HG03575 (cell line): ENCODE measurements at regions not wholly inside any gene's neighbourhood (a gene's known extent, or its start where the extent isn't known, plus 50 kb on each side); places are given as distances from the start of the nearest gene placed in this dataset.
A peak's percentile ranks its signal among the peaks of the same experiment; 100 is the strongest.
"Not testable (repeated sequence)": the region's sequence is repeated elsewhere in the genome, so short reads cannot be mapped to it uniquely, and the experiment has no call there.

Experiments used
- ATAC-seq: cut with Tn5 transposase; IDR thresholded peaks from one replicate; pipeline ENCODE4 v1.9.1; 2021; ENCODE audit not compliant: unreplicated experiment, insufficient number of reproducible peaks, low FRiP score; ENCODE audit errors: extremely low read depth

DNA sequence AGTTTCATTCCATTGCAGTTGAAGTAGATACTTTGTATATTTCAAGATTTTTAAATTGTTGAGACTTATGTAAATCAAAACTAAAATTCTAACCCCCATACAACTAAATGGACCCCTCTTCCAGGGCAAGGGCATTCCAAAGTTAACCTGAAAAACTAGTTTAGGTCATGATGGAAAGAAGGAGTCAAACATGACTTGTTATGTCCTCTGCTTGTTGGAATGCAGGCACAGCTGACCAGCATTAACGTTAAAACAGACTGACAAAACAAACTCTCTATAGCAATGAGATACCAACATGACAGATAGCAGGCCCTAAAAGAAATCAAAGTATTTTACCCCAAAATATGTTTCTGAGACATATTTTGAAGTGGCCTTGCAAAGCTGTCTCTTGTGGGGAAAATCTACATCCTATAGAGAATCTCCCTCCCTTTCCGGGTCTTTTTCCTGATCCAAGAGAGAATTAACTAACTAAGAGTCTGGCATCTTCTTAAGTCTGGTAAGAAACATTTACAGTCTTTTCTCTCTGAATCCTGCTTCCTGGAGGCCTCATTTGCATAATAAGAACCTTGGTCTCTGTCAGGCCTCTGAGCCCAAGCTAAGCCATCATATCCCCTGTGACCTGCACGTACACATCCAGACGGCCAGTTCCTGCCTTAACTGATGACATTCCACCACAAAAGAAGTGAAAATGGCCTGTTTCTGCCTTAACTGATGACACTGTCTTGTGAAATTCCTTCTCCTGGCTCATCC, 124.3 kb upstream of the ATXN1 start:
- ATAC-seq = no peak

DNA sequence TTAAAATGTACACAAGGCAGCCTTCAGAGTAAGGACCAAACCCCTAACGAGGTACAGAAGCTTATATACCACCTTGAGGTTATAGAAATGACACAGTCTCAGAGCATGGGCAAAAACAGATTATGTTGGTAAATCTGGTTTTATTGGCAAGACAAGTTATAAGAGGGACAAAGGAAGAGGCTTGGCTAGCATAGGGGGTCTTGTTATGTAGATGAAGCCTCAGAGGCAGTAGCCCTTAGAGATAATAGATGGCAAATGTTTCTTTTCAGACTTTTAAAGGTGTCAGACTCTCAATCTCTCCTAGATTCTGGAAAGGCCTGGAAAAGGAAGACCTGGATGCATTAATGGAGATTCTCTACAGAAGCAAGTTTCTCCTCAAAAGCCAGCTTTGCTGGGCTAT, 123.3 kb upstream of the ATXN1 start:
- no peak for ATAC-seq

DNA sequence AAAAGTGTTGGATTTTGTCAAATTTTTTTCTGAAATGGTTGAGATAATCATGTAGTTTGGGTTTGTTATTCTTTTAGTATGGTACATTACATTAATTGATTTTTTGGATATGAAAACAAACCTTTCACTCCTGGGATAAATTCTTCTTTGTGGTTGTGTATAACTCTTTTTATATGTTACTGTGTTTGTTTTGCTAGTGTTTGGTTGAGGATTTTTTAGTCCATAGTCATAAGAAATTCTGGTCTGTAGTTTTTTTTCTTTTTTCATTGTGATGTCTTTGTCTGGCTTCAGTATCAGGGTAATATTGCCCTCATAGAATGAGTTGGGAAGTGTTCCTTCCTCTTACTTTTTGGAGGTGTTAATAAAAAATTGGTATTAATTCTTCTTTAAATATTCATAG, 122.2 kb upstream of the ATXN1 start:
- ATAC-seq = no peak

DNA sequence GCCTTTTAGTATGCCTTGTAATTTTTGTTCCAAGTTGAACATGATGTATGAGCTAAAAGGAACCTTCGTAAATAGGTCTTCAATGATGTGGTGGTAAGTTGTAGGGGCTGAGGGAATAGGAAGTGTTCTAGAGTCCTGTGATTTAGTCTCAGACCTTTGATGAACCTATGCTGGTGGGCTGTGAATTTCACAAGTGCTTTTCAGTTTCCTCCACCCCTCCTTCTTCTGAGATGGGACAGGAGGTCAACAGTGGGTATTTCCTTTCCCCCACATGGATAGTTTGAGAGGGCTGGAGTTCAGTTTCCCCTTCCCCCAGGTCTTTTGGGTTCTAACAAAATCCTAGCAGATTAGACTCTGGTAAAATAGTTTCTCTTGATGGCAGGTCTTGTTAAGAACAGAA, 121.0 kb upstream of the ATXN1 start:
- ATAC-seq = no peak

DNA sequence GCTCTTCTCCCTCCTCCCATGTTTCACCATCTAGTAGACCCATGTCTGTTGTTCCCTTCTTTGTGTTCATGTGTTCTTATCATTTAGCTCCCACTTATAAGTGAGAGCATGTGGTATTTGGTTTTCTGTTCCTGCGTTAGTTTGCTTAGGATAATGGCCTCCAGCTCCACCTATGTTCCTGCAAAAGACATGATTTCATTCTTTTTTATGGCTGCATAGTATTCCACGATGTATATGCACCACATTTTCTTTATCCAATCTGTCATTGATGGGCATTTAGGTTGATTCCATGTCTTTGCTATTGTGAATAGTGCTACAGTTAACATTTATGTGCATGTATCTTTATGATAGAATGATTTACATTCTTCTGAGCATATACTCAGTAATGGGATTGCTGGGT, 115.6 kb upstream of the ATXN1 start:
- ATAC-seq = not testable (repeated sequence)

DNA sequence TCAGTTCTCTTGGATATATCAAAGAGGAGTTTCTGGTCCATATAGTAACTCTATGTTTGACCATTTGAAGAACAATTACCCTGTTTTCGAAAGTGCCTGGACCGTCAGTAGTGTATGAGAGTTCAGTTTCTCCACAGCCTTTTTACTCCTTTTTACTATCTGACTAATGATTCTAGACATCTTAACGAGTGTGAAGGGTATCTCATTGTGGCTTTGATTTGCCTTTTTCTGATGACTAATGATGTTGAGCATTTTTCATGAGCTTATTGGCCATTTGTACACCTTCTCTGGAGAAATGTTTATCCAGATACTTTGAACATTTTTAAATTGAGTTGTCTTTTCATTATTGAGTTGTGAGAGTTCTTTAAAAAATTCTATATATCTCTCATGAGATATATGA, 114.9 kb upstream of the ATXN1 start:
- ATAC-seq = no peak

DNA sequence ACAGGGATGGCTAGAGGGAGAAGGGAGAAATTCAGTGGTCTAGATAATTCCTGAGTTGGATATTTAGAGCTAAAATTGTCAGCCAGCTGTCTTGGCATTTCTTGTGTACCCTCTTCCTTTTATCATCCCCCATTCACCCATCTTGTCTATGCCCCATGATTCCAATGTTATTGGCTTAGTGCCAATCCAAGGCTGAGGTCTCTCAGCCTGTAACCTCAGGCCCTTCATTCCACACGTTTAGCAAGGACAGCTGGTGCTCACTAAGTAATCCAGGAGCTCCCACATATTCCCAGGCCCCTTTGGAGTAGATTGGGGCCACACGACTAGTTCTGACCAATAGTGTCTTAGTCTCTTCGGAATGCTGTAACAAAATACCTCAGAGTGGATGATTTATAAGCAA, 112.4 kb upstream of the ATXN1 start:
- ATAC-seq = no peak

DNA sequence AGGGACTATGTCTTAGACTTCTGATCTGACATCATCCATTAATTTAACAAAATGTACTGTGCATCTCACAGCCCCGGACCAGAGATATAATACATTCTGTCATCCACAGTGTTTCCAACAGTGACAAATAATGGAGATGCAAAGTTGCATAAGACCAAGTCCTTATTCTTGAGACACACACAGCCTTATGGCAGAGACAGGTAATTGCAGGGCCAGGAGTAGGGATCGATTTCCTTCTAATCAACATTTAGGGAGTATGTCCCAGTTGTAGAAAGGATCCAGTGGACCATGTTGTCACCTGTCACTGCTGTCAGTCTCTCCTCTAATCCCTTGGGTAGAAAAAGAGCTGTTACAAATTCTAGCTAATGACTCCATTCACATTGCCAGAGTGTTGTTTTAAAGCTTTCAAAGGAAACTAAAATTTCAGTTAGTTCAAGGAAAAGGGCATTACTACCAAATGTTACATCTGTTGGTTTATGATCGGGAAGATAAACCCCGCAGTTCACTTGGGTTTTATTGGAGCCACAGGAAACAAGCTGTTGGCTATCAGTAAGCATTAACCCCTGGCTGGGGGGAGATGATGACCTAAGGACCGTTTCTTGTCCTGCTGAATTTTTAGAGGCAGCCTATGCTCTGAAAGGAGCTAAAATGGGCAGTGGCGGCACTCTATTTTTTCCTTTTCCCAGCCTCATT, 111.4 kb upstream of the ATXN1 start:
- no peak for ATAC-seq

DNA sequence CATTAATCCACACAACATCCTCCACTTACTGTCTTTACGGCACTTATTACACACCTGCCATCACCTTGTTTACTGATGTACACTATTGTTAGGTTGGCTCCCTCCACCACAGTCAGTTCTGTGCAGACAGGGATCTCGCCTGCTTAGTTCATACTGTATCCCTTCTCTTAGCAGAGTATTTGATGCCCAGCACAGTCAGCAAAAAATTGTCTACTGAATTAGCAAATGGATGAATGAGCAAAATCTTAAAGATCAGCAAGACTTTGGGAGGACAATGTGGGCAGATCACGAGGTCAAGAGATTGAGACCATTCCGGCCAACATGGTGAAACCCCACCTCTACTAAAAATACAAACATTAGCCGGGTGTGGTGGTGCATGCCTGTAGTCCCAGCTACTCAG, 109.8 kb upstream of the ATXN1 start:
- no peak for ATAC-seq

DNA sequence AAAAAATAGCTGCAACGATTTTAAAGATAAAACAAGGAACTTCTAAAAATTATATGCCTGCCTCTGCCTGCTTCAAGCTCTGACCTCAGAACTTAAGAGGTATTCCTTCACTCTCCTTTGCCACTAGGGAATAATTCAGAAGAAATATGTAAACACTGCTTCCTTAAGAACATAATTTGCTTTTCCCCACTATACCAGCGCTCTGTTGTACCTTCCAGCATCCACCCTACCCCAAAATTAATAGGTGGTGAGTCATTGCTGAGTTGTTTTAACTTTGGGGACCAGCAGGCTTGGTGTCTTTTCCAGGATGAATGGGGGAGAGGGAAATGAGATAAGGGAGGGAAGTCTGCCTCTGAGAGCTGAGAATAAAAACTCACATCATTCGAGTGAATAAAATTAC, 107.7 kb upstream of the ATXN1 start:
- ATAC-seq = no peak

DNA sequence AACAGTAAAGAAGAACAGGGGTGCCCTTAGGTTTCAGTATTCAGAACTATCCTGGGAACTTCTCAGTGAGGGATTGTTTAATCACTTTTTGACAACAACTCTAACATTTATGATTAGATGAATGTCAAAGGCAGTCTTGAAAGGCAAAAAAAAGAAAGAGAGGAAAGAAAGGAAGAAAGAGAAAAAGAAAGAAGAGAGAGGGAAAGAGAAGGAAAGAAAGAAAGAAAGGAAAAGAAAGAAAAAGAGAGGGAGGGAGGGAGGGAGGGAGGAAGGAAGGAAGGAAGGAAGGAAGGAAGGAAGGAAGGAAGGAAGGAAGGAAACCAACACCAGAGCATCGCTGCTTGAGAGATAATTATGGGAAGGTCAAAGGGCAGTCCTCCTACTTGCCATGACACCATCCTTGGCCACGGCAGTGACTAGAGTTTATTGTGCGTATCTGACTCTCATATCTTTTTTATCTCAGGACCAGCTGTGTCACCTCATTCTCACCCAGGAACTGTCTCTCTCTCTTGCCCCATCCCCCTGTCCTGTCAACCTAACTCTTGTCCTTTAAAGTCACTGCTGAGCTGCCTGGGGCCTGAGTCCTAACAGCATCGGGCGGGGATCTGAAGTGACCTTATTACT, 96.8 kb upstream of the ATXN1 start:
- ATAC-seq = no peak

DNA sequence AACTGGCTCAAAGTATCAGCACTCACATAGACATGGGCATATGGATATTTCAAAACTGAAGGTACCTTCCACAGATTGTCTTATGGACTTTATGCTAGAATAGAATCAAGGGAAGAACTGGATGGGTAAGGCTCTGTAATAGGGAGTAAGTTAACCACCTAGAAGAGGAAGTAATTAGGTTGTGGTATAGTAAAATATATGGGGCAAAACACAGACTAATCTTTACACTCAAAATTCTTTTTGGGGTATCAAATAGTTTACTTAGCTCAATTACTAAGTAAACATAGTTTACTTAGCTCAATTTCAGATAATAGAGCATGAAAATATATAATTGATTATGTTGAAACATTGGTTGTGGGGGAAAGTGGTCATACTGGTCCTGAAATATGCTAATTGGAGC, 94.2 kb upstream of the ATXN1 start:
- peak; percentile 24 for ATAC-seq

DNA sequence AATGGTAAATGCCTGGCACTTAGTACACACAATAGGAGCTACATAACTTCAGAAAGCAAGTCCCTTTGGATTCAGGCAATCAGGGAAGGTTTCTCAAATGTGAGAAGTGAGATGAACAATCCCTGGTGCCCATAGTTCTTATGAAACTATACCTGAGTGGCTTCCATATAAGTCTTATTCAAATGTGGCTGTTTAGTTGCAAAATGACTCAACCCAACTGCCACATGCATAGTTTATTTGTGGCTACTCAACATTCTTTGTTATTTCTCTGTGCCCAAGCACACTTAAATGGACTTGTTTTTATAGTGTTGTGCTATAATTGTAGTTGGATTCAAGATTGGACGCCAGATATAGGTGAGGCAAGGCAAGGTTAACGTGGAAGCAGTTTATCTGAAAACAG, 93.7 kb upstream of the ATXN1 start:
- peak; percentile 49 for ATAC-seq

DNA sequence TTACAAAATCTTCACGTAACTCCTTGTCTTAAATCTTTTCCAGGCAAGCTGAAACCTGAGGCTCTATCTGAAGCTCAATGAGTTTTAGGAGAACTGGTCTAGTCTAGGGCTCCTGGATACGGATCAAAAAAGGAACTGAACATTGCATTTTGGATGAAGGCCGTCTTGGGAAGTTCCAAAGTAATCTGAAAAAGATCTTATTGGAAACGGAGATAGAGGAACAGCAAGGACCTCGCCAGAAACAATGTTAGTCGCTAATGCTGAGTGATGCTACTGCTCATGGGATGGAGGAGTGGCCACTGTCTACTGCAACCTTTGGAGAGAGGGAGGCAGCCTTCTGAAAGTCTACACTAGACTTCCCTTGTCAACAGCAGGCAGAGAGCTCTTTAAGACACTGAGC, 91.4 kb upstream of the ATXN1 start:
- ATAC-seq = no peak

DNA sequence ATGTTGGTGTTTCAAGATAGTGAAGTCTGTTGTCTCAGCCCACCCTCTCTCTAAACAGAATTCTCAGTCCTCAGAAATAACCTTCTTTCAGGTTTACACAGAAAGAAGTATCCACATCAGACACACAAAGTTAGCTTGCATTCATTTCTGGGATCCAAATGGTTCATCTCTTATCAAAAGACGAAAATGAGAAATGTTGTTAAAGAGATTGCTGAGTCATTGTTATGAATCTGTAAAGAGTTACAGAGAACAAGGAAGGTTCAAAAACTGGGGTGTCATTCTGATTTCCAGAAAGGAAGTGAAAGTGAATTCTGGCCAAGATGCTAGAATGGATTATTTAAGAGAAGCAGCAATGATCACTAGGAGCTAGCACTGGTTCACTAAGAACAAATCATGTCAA, 90.5 kb upstream of the ATXN1 start:
- ATAC-seq = no peak

DNA sequence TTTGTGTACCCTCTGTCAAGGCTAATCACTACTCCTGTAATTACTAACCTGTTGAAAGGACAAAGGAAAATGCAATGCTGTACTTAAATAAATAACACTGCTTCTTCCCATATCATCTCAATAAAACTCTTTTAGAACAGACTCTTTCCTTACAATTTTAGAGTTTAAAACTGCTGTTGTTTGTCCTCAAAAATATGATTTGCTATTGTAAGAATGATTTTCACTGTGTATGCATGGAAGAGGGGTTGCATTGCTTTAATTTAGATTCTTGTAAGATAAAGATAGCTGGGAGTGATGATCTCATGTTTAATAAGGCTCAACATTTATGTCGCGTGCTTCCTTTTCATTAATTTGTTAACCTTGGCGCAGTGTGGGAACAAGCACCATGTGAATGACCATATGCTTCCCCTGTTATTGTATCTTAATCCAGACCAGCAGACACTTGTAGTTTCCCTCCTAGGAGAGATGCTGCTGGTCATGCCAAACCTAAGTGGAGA, 89.8 kb upstream of the ATXN1 start:
- no peak for ATAC-seq

DNA sequence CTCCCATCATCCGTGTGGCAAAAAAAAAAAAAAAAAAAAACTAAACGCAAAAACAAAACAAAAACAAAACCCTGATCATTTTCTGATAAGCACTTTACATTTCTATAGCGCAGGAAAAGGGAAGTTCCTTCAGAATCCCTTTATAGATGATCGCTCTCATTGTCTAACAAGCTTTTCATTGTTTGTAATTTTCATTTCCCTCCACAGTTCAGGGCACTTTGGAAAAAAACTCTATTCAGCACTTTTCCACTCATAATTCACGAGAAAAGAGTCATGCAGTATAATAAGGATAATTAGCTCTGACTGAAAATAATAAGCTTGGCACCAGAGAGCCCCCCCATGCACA, 89.4 kb upstream of the ATXN1 start:
- ATAC-seq = no peak

DNA sequence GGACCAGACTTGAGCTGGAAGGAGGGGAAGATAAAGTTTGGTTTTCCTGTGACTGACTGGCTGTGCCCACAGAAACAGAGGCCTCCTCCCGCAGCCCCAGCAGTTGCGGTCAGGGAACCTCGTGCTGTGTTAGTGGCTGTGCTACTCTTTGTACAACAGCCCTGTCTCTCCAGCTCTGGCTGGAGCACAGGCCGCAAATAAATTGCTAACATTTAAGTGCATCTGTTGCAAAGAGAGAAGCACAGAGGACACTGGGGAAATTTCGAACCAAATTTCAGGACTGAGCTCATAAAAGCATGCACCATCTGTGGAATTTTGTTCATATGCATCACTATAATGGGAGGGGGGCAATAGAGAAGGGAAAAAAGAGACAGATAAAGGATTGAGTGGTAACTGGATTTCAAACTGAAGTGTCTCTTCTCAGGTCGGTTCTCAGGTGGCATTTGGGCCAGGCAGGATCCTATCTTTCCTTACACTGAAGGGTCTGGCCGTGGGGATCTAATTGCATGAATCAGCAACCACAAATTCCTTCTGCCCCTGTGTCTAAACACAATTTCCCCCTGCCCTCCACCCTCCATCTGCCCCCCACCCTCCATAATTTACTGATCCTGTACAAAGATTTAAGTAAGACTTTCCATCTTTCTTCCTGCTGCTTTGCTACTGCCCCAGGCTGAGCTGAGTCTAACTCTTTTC, 88.9 kb upstream of the ATXN1 start:
- no peak for ATAC-seq

DNA sequence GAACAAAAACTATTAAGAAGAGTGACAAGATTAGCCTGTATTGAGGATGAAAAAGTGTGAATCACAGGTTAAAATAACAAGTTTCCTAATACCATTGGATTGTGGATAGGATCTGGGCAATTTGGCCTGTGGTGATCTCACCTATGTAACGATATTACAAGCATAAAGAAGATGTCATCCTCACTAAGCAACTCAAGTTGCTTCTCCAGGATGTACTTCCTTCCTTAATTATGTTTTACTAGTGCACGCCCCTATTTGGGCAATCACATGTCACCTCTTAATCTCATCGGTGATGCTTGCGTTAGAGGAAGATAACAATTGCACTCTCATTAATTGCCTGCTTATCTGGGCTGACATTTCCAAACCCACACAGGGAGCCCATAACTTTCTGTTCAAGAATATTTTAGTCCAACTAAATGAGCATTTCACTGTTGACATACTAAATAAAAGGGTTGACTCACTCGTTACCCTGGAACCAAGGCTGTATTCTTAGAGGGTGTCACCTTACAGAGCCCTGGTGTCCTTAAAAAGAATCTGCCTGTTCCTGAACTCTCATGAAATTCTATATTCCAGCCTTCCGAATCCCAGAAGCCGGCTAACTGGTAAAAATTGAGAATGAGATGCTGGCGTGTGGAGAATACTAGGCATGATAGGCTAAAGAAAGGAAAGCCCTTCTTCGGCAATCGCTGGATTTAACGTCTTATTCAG, 88.2 kb upstream of the ATXN1 start:
- no peak for ATAC-seq
